Uterus (tissue), 3 donors: ENCODE measurements at regions not wholly inside any gene's neighbourhood (a gene's known extent, or its start where the extent isn't known, plus 50 kb on each side); places are given as distances from the start of the nearest gene placed in this dataset.
"Not testable (repeated sequence)": the region's sequence is repeated elsewhere in the genome, so short reads cannot be mapped to it uniquely, and the experiment has no call there.

ENCODE experiments used
- DNase-seq, 2 donors: peaks; one replicate each; pipeline ENCODE4 v3.0.0-alpha.2; 2019 to 2020
- H3K27ac ChIP-seq, 2 donors: fragments of 200-600 bp; sonication (generic); 1 replicate in 1 of 2; 2 replicates in 1 of 2; pipeline ENCODE4 v1.5.1; 2016 to 2018
- H3K27me3 ChIP-seq, 2 donors: fragments of 200-600 bp; sonication (generic); one replicate each; pipeline ENCODE4 v1.5.1; 2018 to 2019; ENCODE audit warnings: control low read depth in 1 of 2
- H3K36me3 ChIP-seq, 2 donors: fragments of 200-600 bp; sonication (generic); one replicate each; pipeline ENCODE4 v1.5.1; 2019; ENCODE audit warnings: control low read depth in 1 of 2
- H3K4me1 ChIP-seq, 2 donors: fragments of 200-600 bp; sonication (generic); one replicate each; pipeline ENCODE4 v1.5.1; 2018 to 2019; ENCODE audit warnings: control low read depth in 1 of 2
- H3K4me3 ChIP-seq, 2 donors: fragments of 200-600 bp; sonication (generic); 1 replicate in 1 of 2; 2 replicates in 1 of 2; pipeline ENCODE4 v1.5.1; 2018 to 2019; ENCODE audit warnings: mild to moderate bottlenecking in 1 of 2
- H3K9me3 ChIP-seq, 2 donors: fragments of 200-600 bp; sonication (generic); one replicate each; pipeline ENCODE4 v1.5.1; 2019; ENCODE audit warnings: control low read depth in 1 of 2
- CTCF ChIP-seq, 4 experiments: fragments of 200-600 bp in 2 of 4; fragments of 450-650 bp in 2 of 4; sonication (generic) in 2 of 4; IDR thresholded peaks; one replicate each; pipeline ENCODE4 v1.5.1; 2016 to 2019; ENCODE audit warnings: antibody characterized with exemption in 4 of 4, mild to moderate bottlenecking in 2 of 4, moderate library complexity in 1 of 4
- POLR2A ChIP-seq, 2 donors: fragments of 450-650 bp; IDR thresholded peaks; one replicate each; pipeline ENCODE4 v1.6.1; 2016; ENCODE audit warnings: antibody characterized with exemption in 2 of 2, mild to moderate bottlenecking in 1 of 2, moderate library complexity in 1 of 2
- intact Hi-C: fragments of 100-400 bp; cut with DNase I; formaldehyde crosslinking; loops from one replicate; pipeline ENCODE4 v1.15.1; 2023; ENCODE audit warnings: low total_unique reads
- donor health status: DM: yes; HTN: yes; CAD: no.

- Histone ChIP-seq H3K27me3 (no peaks in the 10 kb centered on the region), H3K9me3 (no peaks in the 10 kb centered on the region), H3K27ac (no peak overlapping the region), H3K4me1 (no peaks in the 10 kb centered on the region), H3K36me3 (no peaks in the 10 kb centered on the region), H3K4me3 (no peak overlapping the region)
- no peak for DNase-seq
- TF ChIP-seq CTCF (IDR thresholded peaks at IDR 0.05) (no peak), POLR2A (IDR thresholded peaks at IDR 0.05) (no peak)
- intact Hi-C loops, result no loop called here
Measured at GRCh38 chr19:28299649-28300048, 913.3 kb downstream of the UQCRFS1 start.

GRCh38 chr19:28297586-28298157 lies 915.3 kb downstream of the UQCRFS1 start:
- Histone ChIP-seq H3K4me3 (no peak overlapping the region), H3K9me3 (no peaks in the 10 kb centered on the region), H3K27ac (no peak overlapping the region), H3K27me3 (no peaks in the 10 kb centered on the region), H3K36me3 (no peaks in the 10 kb centered on the region), H3K4me1 (no peaks in the 10 kb centered on the region)
- no peak for DNase-seq
- intact Hi-C loops, result no loop called here
- TF ChIP-seq CTCF (IDR thresholded peaks at IDR 0.05), result no peak
- no peak for TF ChIP-seq POLR2A (IDR thresholded peaks at IDR 0.05)

- Histone ChIP-seq H3K27ac (no peak overlapping the region), H3K4me3 (no peak overlapping the region), H3K36me3 (no peaks in the 10 kb centered on the region), H3K4me1 (no peaks in the 10 kb centered on the region), H3K9me3 (no peaks in the 10 kb centered on the region), H3K27me3 (no peaks in the 10 kb centered on the region)
- DNase-seq, result no peak
- intact Hi-C loops, result no loop called here
- TF ChIP-seq CTCF (IDR thresholded peaks at IDR 0.05) (no peak), POLR2A (IDR thresholded peaks at IDR 0.05) (no peak)
Measured at GRCh38 chr19:28297036-28297435, 915.9 kb downstream of the UQCRFS1 start.

- TF ChIP-seq POLR2A (IDR thresholded peaks at IDR 0.05) (no peak), CTCF (IDR thresholded peaks at IDR 0.05) (no peak)
- intact Hi-C loops, result no loop called here
- no peak overlapping the region for H3K27ac ChIP-seq
- DNase-seq, result no peak
- H3K4me1 ChIP-seq, result no peaks in the 10 kb centered on the region
- no peaks in the 10 kb centered on the region for H3K9me3 ChIP-seq
- H3K27me3 ChIP-seq, result no peaks in the 10 kb centered on the region
- no peak overlapping the region for H3K4me3 ChIP-seq
- H3K36me3 ChIP-seq, result no peaks in the 10 kb centered on the region
Measured at GRCh38 chr19:28296506-28296905, 916.4 kb downstream of the UQCRFS1 start.

- H3K27me3 ChIP-seq, H3K4me1 ChIP-seq, H3K36me3 ChIP-seq, H3K9me3 ChIP-seq, H3K4me3 ChIP-seq, DNase-seq, intact Hi-C loops, H3K27ac ChIP-seq: not testable (repeated sequence)
Measured at GRCh38 chr19:28294975-28295374, 918.0 kb downstream of the UQCRFS1 start.

- TF ChIP-seq POLR2A (IDR thresholded peaks at IDR 0.05), result no peak
- TF ChIP-seq CTCF (IDR thresholded peaks at IDR 0.05), result no peak
- intact Hi-C loops, result no loop called here
- Histone ChIP-seq H3K4me1 (no peaks in the 10 kb centered on the region), H3K4me3 (no peak overlapping the region), H3K36me3 (no peaks in the 10 kb centered on the region), H3K27me3 (no peaks in the 10 kb centered on the region), H3K27ac (no peak overlapping the region), H3K9me3 (no peaks in the 10 kb centered on the region)
- DNase-seq, result no peak
Measured at GRCh38 chr19:28294395-28294794, 918.6 kb downstream of the UQCRFS1 start.
